Caco-2 (cell line): ENCODE measurements at regions not wholly inside any gene's neighbourhood (a gene's known extent, or its start where the extent isn't known, plus 50 kb on each side); places are given as distances from the start of the nearest gene placed in this dataset.

ENCODE experiments used
- BruUV-seq: library from RNA; stranded (reverse); fragments of 400-500 nt; replicated peaks from 2 replicates; lab custom pipeline; 2021; lab: Mats Ljungman, UMichigan
- CTCF ChIA-PET: fragments of 300-600 bp; sonication (Branson Sonifier 250); formaldehyde crosslinking; loops from one replicate; lab custom pipeline; 2022; ENCODE audit warnings: antibody characterized with exemption; lab: Charles Lee
- POLR2A ChIA-PET: fragments of 300-600 bp; sonication (Branson Sonifier 250); formaldehyde crosslinking; loops from one replicate; lab custom pipeline; 2022; ENCODE audit warnings: antibody characterized with exemption; lab: Charles Lee
- DNase-seq, 2 experiments: peaks; one replicate each; pipeline versions ENCODE4 v3.0.0 to v3.0.0-alpha.2; 2020 to 2022
- H3K27me3 ChIP-seq: replicated peaks from 2 replicates; pipeline ENCODE4 v1.6.0; 2011; ENCODE audit warnings: low read length; ENCODE audit not compliant: control insufficient read depth, insufficient read depth
- H3K36me3 ChIP-seq: 2 replicates; pipeline ENCODE4 v1.5.1; 2011; ENCODE audit warnings: low read length; ENCODE audit not compliant: control insufficient read depth, insufficient read depth
- H3K4me1 ChIP-seq: fragments of 250-450 bp; sonication (Bioruptor Pico); 2 replicates; pipeline ENCODE4 v1.5.1; 2020; ENCODE audit warnings: mild to moderate bottlenecking
- H3K4me3 ChIP-seq: 2 replicates; pipeline ENCODE4 v1.5.1; 2011; ENCODE audit warnings: low read depth, mild to moderate bottlenecking, control low read depth, low read length
- H3K9me3 ChIP-seq: fragments of 250-450 bp; sonication (Bioruptor Pico); 2 replicates; pipeline ENCODE4 v1.5.1; 2020; ENCODE audit warnings: mild to moderate bottlenecking, moderate library complexity
- H3K27ac Mint-ChIP-seq: one replicate; pipeline ENCODE4 v1.8.0; 2022; ENCODE audit warnings: mixed read lengths; ENCODE audit not compliant: unreplicated experiment
- H3K27me3 Mint-ChIP-seq: one replicate; pipeline ENCODE4 v1.8.0; 2022; ENCODE audit warnings: mixed read lengths; ENCODE audit not compliant: insufficient read depth, unreplicated experiment
- H3K36me3 Mint-ChIP-seq: one replicate; pipeline ENCODE4 v1.8.0; 2022; ENCODE audit warnings: mild to moderate bottlenecking, mixed read lengths; ENCODE audit not compliant: insufficient read depth, unreplicated experiment
- H3K4me1 Mint-ChIP-seq: one replicate; pipeline ENCODE4 v1.8.0; 2022; ENCODE audit warnings: low read depth, mixed read lengths; ENCODE audit not compliant: unreplicated experiment
- H3K4me3 Mint-ChIP-seq: one replicate; pipeline ENCODE4 v1.8.0; 2022; ENCODE audit warnings: mild to moderate bottlenecking, moderate library complexity, mixed read lengths; ENCODE audit not compliant: unreplicated experiment
- H3K9me3 Mint-ChIP-seq: one replicate; pipeline ENCODE4 v1.8.0; 2022; ENCODE audit warnings: mixed read lengths; ENCODE audit not compliant: unreplicated experiment
- intact Hi-C: fragments of 100-400 bp; cut with micrococcal nuclease; formaldehyde crosslinking; loops from one replicate; pipeline ENCODE4 v1.10.0; 2022; ENCODE audit not compliant: unreplicated experiment
- TF ChIP-seq, protein P1 (sequence below), 2 experiments: fragments of 200-600 bp in 1 of 2; IDR thresholded peaks; 1 replicate in 1 of 2; 2 replicates in 1 of 2; pipeline versions ENCODE4 v1.5.1 to v1.8.0; 2011 to 2022; ENCODE audit warnings: antibody characterized with exemption in 1 of 2, control low read depth in 1 of 2, inconsistent platforms in 1 of 2, low read depth in 1 of 2, low read length in 1 of 2, mild to moderate bottlenecking in 1 of 2, moderate library complexity in 1 of 2; ENCODE audit not compliant: insufficient read depth in 1 of 2, severe bottlenecking in 1 of 2, unreplicated experiment in 1 of 2

DNA sequence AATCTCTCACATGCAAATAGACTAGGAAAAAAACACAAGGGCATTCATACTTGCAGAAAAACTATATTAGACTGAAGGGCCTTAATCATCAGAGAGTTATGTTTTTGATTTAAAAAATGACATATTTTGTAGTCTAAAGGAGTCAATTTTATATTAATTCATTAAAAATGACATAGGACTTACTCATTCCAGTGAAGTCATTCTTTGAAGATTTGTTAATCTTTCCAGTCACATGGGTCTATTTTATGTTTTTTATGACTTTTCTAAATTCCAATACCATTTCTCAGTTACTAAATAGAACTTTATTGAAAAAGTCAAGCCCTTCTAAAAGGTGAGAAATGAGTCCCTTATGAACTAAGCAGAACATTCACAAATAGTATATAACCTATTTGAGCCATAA is 743.8 kb upstream of the INTU start:
- H3K9me3 ChIP-seq = no peaks in the 10 kb centered on the region
- H3K4me1 Mint-ChIP-seq = no peaks in the 10 kb centered on the region
- H3K27me3 Mint-ChIP-seq = no peaks in the 10 kb centered on the region
- TF ChIP-seq, protein P1, sequence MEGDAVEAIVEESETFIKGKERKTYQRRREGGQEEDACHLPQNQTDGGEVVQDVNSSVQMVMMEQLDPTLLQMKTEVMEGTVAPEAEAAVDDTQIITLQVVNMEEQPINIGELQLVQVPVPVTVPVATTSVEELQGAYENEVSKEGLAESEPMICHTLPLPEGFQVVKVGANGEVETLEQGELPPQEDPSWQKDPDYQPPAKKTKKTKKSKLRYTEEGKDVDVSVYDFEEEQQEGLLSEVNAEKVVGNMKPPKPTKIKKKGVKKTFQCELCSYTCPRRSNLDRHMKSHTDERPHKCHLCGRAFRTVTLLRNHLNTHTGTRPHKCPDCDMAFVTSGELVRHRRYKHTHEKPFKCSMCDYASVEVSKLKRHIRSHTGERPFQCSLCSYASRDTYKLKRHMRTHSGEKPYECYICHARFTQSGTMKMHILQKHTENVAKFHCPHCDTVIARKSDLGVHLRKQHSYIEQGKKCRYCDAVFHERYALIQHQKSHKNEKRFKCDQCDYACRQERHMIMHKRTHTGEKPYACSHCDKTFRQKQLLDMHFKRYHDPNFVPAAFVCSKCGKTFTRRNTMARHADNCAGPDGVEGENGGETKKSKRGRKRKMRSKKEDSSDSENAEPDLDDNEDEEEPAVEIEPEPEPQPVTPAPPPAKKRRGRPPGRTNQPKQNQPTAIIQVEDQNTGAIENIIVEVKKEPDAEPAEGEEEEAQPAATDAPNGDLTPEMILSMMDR (IDR thresholded peaks at IDR 0.05; ENCODE audit: insufficient read depth in 1 of 2, low read depth in 1 of 2, low read length in 1 of 2, severe bottlenecking in 1 of 2, unreplicated experiment in 1 of 2) = no peak
- CTCF ChIA-PET = no interaction called here
- H3K27ac Mint-ChIP-seq = no peak overlapping the region
- no peaks in the 10 kb centered on the region for H3K27me3 ChIP-seq
- intact Hi-C loops = no loop called here
- no peaks in the 10 kb centered on the region for H3K4me1 ChIP-seq
- H3K36me3 ChIP-seq = no peaks in the 10 kb centered on the region
- no peak for DNase-seq
- H3K4me3 Mint-ChIP-seq = no peak overlapping the region
- no TSS peak for BruUV-seq
- H3K36me3 Mint-ChIP-seq = no peaks in the 10 kb centered on the region
- no peak overlapping the region for H3K4me3 ChIP-seq
- no peaks in the 10 kb centered on the region for H3K9me3 Mint-ChIP-seq
- POLR2A ChIA-PET = no interaction called here

DNA sequence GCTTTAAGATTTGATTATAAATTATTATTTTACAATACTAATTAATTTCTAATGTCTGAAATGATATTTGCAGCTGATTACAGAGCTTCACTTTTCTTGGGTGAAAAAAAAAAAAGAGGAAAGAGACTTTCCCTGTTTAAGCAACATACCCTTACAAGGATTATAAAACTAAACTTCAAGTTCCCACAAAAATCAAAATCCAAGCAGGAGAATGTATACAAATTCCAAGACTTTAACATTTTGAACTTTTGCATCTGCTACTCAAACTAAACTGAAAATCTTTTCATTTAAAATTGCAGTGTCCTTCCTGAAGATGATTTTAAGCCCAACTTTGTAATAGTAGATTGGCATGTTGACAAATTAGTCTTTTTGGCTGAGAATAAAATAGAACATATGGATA is 742.4 kb upstream of the INTU start:
- Histone ChIP-seq H3K27me3 (no peaks in the 10 kb centered on the region), H3K4me1 (no peaks in the 10 kb centered on the region), H3K4me3 (no peak overlapping the region), H3K9me3 (no peaks in the 10 kb centered on the region), H3K36me3 (no peaks in the 10 kb centered on the region)
- Mint-ChIP-seq H3K36me3 (no peaks in the 10 kb centered on the region), H3K4me1 (no peaks in the 10 kb centered on the region), H3K27ac (no peak overlapping the region), H3K4me3 (no peak overlapping the region), H3K9me3 (no peaks in the 10 kb centered on the region), H3K27me3 (no peaks in the 10 kb centered on the region)
- DNase-seq = no peak
- CTCF ChIA-PET = no interaction called here
- TF ChIP-seq, protein P1 (IDR thresholded peaks at IDR 0.05; ENCODE audit: insufficient read depth in 1 of 2, low read depth in 1 of 2, low read length in 1 of 2, severe bottlenecking in 1 of 2, unreplicated experiment in 1 of 2) = no peak
- no TSS peak for BruUV-seq
- POLR2A ChIA-PET = no interaction called here
- intact Hi-C loops = no loop called here

DNA sequence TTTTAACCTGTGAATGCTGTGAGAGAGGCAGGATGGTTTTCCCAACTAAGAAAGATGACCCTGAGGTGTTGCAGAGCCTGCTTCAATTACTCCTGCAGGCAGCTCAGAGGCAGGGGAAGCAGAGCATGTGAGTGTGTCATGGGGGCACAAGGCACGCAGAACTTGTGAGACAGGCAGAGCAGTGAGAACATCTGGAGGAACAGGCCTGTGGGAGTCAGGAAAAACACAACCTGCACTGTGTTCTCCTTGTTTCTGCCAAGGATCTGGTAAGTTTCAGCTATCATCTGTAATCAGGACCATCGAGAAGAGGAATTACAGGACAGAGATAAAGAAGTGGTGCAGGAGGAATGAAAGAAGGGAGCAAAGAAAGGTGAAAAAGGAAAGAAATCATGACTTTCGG is 741.8 kb upstream of the INTU start:
- peaks cover 4% of the 10 kb centered on the region for H3K9me3 Mint-ChIP-seq

More for the DNA sequence above, 741.8 kb upstream of the INTU start:
- no peak overlapping the region for H3K27ac Mint-ChIP-seq
- TF ChIP-seq, protein P1 (IDR thresholded peaks at IDR 0.05; ENCODE audit: insufficient read depth in 1 of 2, low read depth in 1 of 2, low read length in 1 of 2, severe bottlenecking in 1 of 2, unreplicated experiment in 1 of 2) = no peak
- BruUV-seq = no TSS peak
- CTCF ChIA-PET = no interaction called here
- H3K27me3 ChIP-seq = no peaks in the 10 kb centered on the region
- no peak for DNase-seq
- no peak overlapping the region for H3K4me3 ChIP-seq
- H3K4me1 ChIP-seq = no peaks in the 10 kb centered on the region
- intact Hi-C loops = no loop called here
- no peaks in the 10 kb centered on the region for H3K36me3 Mint-ChIP-seq
- H3K36me3 ChIP-seq = no peaks in the 10 kb centered on the region
- H3K27me3 Mint-ChIP-seq = no peaks in the 10 kb centered on the region
- H3K4me3 Mint-ChIP-seq = no peak overlapping the region
- no peaks in the 10 kb centered on the region for H3K4me1 Mint-ChIP-seq
- POLR2A ChIA-PET = no interaction called here
- no peaks in the 10 kb centered on the region for H3K9me3 ChIP-seq
